ENCODE measurements at regions not wholly inside any gene's neighbourhood (a gene's known extent, or its start where the extent isn't known, plus 50 kb on each side); places are given as distances from the start of the nearest gene placed in this dataset.
A peak's percentile ranks its signal among the peaks of the same experiment; 100 is the strongest.
"Not testable (repeated sequence)": the region's sequence is repeated elsewhere in the genome, so short reads cannot be mapped to it uniquely, and the experiment has no call there.

DNA sequence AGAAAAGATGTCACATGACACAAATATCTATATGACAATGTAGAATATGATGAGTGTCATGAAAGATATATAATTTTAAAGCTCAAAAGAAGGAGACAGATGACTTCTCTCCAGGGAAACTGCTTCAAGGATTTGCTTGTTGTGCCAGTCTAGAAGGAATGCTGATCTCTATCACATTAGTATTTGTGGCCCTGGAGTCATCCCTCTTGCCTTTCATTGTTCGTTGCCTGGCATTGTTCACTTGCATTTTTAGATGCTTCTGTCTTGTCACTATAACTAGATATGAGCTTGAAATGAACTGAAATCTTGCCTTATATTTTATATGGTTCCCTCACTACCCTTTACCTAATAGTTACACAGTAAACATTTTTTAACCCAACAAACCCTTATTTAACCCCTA, 207.5 kb downstream of the ZNF608 start:
- no peak for DNase-seq

DNA sequence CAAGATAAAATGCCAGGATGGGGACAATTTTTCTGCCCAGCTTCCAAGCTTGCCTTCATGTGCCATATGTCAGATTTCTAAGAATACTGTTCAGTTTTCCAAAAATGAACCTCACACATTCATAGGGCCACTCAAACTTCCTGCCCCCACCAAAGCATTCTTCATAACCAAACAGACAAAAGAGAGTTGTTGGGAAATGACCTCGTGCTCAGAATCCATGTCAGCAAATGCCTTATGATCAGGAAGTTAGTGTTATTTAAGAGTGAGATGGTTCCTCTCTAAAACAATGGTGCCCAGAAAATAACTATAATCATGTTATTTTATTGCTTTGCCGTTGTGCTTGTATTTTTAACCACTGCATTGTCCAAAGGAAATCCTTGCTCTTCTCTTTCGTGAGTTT, 208.2 kb downstream of the ZNF608 start:
- DNase-seq, result no peak

GRCh38 chr5:124537522-124537921, 208.9 kb downstream of the ZNF608 start:
- DNase-seq, result no peak

GRCh38 chr5:124537107-124537506, 209.3 kb downstream of the ZNF608 start:
- no peak for DNase-seq

DNA sequence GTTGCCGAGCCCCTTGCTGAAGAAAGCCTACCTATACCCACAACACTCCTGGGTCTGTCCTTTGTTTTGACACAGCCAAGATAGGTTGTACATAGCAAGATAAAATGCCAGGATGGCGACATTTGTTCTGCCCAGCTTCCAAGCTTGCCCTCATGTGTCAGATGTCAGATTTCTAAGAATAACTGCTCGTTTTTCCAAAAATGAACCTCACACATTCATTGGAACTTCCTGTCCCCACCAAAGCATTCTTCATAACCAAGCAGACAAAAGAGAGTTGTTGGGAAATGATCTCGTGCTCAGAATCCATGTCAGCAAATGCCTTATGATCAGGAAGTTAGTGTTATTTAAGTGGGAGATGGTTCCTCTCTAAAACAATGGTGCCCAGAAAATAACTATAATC, 210.1 kb downstream of the ZNF608 start:
- DNase-seq, result no peak

- DNase-seq, result no peak
Observed at GRCh38 chr5:124530916-124531315, 215.5 kb downstream of the ZNF608 start.

GRCh38 chr5:124528838-124529237, 217.6 kb downstream of the ZNF608 start:
- no peak for DNase-seq

GRCh38 chr5:124527220-124527991, 219.0 kb downstream of the ZNF608 start:
- DNase-seq, result no peak

- not testable (repeated sequence) for DNase-seq
Observed at GRCh38 chr5:124526079-124526478, 220.4 kb downstream of the ZNF608 start.

DNA sequence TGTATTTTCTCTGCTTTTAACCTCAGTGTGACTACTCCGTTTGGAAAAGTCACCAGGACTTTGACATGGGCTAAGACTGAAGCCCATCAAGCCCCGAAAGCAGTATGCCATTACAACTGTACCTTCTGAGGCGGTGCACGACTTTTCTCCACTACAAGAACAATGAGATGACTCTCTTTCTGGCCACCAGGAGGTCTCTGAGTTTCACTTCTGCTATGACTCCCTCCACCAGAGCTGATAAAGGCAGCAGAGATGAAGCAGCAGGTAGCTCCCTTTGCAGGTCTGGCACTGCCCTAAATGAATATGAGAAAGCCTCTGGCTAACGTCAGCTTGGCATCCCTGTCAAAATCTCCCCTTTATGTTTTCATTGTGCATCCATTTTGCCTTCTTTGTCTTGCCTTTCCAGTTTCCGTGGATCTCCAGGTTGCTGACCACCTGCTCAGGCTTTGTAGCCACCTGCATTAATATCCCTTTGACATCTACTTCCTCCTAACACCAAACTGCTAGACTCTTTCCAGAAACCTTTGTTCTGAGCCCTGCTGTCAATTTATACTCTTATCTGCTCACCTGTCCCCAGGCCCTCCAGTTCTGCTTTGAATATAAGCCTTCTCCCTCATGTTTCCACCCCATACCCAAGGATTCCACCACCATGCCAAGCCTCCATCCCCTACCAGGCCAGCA, 221.7 kb downstream of the ZNF608 start:
- peak; percentile 9 for DNase-seq

DNA sequence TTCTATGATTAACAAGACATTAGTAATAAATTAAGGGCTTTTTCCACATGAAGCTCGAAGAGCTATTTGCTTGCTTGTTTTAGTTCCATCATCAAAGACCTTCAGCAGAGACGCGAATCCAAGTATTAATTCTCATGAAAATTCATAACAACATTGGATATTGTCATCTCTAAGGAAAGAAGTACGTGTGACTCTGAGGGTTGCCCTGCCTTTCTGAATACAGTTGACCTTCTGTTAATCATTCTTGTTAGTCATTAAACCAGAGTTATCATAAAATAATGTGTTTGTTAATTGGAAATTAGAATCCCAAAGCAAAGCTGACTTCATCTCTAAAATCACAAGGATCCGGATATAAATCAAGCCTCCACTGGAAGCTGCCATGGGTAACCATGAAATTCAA, 222.5 kb downstream of the ZNF608 start:
- no peak for DNase-seq

DNA sequence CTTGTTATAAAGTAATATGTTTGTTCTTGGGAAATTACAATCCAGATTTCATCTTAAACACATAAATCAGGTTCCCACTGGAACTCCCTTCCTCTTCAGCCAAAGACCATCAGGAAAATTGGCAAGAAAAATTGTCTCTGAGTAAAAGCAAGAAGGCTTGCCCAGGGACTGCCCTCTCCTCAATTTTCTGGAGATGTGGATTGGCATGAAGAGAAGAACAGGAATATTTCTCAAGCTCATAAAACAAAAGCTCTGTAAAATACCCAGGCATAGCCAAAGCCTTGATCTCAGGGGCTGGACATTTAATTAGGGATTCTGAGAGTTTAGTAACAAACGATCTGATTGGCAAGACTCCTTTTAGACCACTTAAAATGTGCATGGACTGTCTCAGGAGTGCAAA, 223.4 kb downstream of the ZNF608 start:
- no peak for DNase-seq

DNA sequence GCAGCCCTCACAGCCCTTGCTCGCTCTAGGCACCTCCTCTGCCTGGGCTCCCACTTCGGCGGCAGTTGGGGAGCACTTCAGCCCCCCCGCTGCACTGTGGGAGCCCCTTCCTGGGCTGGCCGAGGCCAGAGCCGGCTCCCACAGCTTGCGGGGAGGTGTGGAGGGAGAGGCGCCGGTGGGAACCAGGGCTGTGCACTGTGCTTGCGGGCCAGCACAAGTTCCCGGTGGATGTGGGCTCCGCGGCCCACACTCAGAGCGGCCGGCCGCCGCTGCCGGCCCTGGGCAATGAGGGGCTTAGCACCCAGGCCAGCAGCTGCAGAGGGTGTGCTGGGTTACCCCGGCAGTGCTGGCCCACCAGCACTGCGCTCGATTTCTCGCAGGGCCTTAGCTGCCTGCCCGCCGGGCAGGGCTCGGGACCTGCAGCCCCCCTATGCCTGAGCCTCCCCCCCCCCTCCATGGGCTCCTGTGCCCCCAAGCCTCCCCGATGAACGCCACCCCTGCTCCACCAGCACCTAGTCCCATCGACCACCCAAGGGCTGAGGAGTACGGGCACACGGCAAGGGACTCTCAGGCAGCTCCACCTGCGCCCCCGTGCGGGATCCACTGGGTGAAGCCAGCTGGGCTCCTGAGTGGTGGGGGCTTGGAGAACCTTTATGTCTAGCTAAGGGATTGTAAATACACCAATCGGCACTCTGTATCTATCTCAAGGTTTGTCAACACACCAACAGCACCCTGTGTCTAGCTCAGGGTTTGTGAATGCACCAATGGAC, 224.8 kb downstream of the ZNF608 start:
- DNase-seq, result no peak

DNA sequence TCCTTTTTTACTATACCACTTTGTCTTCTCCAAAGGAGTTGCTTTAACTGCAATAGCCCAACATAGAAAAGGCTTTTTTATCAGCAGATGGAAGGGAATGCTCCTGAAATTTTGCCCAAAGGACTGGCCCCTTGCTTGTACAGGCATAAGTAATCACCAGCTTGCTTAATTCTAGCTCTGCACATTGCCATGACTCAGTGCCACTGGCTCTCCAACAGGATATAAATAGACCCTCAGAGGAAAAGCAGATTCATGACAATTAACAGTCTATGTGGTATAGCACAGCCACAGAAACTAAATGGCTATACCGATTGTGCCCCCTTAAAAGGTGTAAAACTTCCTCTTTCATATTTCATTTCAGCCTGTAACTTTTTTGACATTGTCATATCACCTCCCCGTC, 227.0 kb downstream of the ZNF608 start:
- peak; percentile 55 for DNase-seq

DNA sequence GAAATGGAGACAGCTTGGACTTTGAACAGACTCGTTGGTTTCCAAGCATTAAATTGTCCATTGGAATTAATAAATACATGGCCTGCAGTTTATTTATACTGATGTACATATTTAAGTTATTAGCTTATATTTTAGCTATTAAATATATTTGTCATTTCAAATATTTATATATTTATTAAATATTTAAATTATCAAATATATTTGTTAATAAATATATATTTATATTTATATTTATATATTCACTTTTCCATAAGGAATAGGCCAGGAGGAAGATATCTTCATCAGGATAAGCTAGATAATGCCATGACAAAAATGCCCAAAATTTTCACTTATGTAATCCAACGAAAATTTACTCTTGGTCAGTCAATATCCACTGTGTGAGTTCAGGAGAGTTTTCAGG, 229.9 kb downstream of the ZNF608 start:
- DNase-seq, result no peak

DNA sequence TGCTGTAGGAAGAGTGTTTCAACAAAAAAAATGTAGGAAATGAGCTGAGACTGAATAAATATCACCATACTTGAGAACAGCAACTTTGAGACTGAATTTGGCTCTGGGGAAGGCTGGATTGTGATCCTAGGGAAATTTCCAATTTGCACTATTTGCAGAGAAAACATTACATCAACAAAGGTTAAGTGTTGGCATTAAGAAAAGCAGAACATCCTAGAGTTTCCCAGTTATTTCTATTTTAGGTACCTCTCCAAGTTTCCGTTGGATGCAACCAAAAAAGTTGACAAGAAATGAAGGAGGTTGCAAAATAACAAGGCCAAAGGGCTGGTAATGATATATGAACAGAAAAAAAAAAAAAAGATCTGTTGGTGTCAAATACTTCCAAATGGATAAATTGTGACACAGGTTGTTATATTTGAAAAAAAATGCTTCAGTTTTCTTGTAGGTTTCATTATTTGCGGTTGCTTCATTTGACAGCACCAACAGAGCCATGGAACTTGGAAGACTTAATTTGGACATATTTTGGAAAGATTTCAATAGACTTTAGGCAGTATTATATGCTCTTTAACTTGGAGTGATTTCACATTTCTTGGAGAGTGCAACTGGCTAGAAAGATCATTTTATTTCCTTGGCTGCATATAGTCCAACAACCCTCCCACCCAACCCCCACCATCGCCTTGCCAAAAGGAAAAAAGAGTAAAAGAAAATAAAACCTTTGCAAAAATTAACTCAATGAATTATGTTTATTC, 230.8 kb downstream of the ZNF608 start:
- DNase-seq, result no peak

GRCh38 chr5:124514956-124515355, 231.5 kb downstream of the ZNF608 start:
- DNase-seq, result no peak

DNA sequence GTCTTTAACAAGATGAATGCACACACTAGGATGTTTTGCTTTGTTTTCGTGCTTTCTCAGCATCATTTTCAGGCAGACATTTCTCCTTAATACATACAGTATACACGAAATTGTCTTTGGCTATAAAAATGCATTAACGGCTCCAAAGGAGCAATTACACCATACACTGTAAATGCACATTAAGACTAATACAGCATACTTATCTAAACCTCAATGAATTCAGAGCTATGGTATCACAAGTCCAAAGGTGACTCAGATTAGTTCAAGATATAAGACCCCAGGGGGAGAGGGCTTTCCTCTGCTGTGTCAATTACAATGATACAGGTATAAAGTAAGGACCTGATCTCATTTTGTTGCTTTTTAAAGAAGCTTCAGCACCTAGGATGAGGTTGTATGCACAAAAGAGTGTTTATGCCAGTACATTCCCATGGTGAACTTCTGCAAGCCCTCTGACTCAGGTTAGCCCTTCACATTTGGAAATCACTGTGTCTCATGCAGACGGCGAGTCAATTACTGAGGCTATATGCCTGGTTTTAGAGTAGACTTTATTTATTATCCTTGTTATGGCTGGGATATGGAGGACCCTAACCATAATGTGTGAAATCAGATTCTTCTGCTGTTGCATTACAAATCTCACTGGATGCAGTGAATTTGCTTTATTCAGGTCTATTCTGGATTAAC, 233.3 kb downstream of the ZNF608 start:
- DNase-seq, result no peak

DNA sequence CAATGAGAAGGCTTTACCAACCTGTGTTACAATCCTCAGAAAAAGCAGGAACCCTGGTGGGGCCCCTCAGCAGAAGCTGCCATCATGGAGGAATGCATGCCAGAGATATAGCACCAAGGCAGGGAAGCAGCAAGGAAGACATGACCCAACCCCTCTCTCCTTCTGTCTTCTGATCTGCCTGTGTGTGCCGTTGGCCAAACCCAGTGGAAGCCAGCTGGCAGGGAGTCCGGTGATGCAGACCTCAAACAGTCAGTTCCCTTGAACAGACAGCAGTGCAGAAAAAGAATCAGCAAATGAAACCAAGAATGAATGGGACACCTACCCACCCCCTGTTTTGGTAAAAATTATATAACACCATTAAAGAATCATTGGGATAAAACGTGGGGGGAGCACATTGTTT, 234.2 kb downstream of the ZNF608 start:
- DNase-seq, result no peak

DNA sequence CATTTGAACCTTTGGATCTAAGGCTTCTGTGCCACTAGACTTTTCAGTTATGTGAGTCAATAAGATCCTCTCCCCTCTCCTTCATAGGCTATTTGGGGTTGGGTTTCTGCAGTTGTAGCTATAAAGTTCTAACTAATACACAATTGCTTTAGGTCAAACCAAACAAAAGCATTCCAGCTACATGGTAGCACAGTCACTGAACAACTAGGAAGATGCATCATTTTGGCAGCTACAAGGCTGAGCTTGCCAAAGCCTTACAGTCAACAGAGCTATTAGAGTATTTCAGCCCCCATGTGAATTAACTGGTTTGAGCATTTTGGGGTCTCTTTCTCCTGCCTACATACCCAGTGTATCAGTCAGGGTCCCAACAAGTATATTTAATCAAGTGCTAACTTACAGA, 234.6 kb downstream of the ZNF608 start:
- no peak for DNase-seq

- no peak for DNase-seq
Observed at GRCh38 chr5:124507688-124508087, 238.8 kb downstream of the ZNF608 start.

GRCh38 chr5:124504081-124504916, 242.1 kb downstream of the ZNF608 start:
- no peak for DNase-seq

All from hematopoietic multipotent progenitor cell treated with erythropoietin and hydrocortisone succinate and interleukin-3 and kit ligand, for 4 days (in vitro differentiated cells).